Lung (tissue), 11 donors: ENCODE measurements at regions not wholly inside any gene's neighbourhood (a gene's known extent, or its start where the extent isn't known, plus 50 kb on each side); places are given as distances from the start of the nearest gene placed in this dataset.

Experiments
- ATAC-seq: fragments of 200-7000 bp; cut with Tn5 transposase; one replicate; pipeline ENCODE4 v1.9.1; 2020; ENCODE audit warnings: moderate number of reproducible peaks; ENCODE audit not compliant: insufficient read depth, low FRiP score
- DNase-seq, 3 donors: peaks; one replicate each; pipeline ENCODE4 v3.0.0-alpha.2; 2013 to 2017
- H3K27ac ChIP-seq, 2 donors: one replicate each; pipeline ENCODE4 v1.5.1; 2013; ENCODE audit warnings: mild to moderate bottlenecking in 2 of 2, moderate library complexity in 2 of 2, control low read depth in 1 of 2, inconsistent platforms in 1 of 2, low read depth in 1 of 2, low read length in 1 of 2
- H3K27me3 ChIP-seq, 3 donors: one replicate each; pipeline ENCODE4 v1.5.1; 2013; ENCODE audit warnings: low read length in 2 of 3; ENCODE audit not compliant: control insufficient read depth in 3 of 3, insufficient read depth in 3 of 3
- H3K36me3 ChIP-seq, 4 donors: one replicate each; pipeline ENCODE4 v1.5.1; 2013; ENCODE audit warnings: low read length in 4 of 4, mild to moderate bottlenecking in 1 of 4, moderate library complexity in 1 of 4; ENCODE audit not compliant: control insufficient read depth in 4 of 4, insufficient read depth in 4 of 4
- H3K4me1 ChIP-seq, 5 donors: one replicate each; pipeline ENCODE4 v1.5.1; 2013; ENCODE audit warnings: low read length in 5 of 5, mild to moderate bottlenecking in 2 of 5, moderate library complexity in 1 of 5; ENCODE audit not compliant: control insufficient read depth in 5 of 5, insufficient read depth in 5 of 5
- H3K4me3 ChIP-seq: one replicate; pipeline ENCODE4 v1.5.1; 2013; ENCODE audit warnings: mild to moderate bottlenecking, control low read depth, moderate library complexity
- H3K9ac ChIP-seq, 2 donors: one replicate each; pipeline ENCODE4 v1.5.1; 2013; ENCODE audit warnings: low read length in 2 of 2, control low read depth in 1 of 2; ENCODE audit not compliant: insufficient read depth in 1 of 2
- H3K9me3 ChIP-seq, 4 donors: one replicate each; pipeline ENCODE4 v1.5.1; 2013; ENCODE audit warnings: low read length in 3 of 4, mild to moderate bottlenecking in 1 of 4, moderate library complexity in 1 of 4; ENCODE audit not compliant: control insufficient read depth in 4 of 4, insufficient read depth in 3 of 4
- WGBS, 2 donors: extraction: QIAGEN DNeasy Blood & Tissue Kit; methylation state at CpG; one replicate each; pipeline ENCODE4 v1.1.7; 2013; 5-methylcytosine and 5-hydroxymethylcytosine counted together
- TF ChIP-seq, protein P1 (sequence below): IDR thresholded peaks from 2 replicates; pipeline ENCODE4 v1.5.1; 2012; ENCODE audit warnings: mild to moderate bottlenecking; ENCODE audit errors: control extremely low read depth, extremely low read depth
- donor health status: control.
- donor health status: control.
- donor health status: Bipolar disorder and iron deficiency.
- donor health status: healthy.
- donor health status: DM: yes; HTN: yes; CAD: no.

DNA sequence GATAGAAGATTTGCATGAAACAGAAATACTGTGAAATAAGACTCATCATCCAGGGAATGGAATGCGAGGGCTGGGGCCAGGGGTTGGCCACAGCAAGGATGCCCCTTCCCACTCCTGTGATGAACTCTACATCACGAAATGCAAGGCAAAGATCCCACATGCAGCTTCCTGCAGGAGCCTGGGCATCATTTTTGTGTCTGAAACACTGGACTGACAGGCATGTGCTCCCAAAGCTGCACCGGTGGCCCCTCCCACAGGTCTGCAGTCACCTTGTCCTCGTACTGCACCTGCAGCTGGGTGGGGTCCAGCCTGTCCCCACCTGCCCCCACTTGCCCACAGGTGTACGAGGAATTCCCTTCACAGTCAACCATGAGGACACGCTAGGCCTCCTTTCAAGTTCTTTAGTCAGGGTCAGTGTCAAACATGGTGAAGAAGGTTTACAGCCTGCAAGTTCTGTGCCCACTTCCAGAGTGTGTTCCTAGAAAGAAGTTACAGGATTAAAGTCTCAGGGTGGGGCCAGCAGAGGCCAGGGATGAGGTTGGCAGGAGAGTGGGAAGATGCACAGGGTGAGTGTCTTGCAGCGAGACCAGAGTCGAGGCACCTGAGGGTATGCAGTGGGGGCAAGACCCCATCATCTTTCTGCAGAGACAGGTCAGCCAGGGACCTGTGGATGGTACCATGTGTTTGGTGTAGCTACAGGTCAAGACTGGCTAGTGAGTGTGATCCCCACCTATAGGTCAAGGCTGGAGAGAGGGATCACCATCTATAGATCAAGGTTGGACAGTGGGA lies 155.0 kb upstream of the IRX2 start:
- no peaks in the 10 kb centered on the region for H3K4me1 ChIP-seq
- TF ChIP-seq, protein P1, sequence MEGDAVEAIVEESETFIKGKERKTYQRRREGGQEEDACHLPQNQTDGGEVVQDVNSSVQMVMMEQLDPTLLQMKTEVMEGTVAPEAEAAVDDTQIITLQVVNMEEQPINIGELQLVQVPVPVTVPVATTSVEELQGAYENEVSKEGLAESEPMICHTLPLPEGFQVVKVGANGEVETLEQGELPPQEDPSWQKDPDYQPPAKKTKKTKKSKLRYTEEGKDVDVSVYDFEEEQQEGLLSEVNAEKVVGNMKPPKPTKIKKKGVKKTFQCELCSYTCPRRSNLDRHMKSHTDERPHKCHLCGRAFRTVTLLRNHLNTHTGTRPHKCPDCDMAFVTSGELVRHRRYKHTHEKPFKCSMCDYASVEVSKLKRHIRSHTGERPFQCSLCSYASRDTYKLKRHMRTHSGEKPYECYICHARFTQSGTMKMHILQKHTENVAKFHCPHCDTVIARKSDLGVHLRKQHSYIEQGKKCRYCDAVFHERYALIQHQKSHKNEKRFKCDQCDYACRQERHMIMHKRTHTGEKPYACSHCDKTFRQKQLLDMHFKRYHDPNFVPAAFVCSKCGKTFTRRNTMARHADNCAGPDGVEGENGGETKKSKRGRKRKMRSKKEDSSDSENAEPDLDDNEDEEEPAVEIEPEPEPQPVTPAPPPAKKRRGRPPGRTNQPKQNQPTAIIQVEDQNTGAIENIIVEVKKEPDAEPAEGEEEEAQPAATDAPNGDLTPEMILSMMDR = no peak
- no peaks in the 10 kb centered on the region for H3K36me3 ChIP-seq
- H3K9ac ChIP-seq = no peak overlapping the region
- no peak overlapping the region for H3K4me3 ChIP-seq
- 81 to 85% methylated on average over 8 of the region's 8 CpGs for WGBS, 2 donors
- ATAC-seq = no peak
- no peak overlapping the region for H3K27ac ChIP-seq
- H3K9me3 ChIP-seq = peaks cover 0 to 2% (median 0%) of the 10 kb centered on the region in 4 donors
- no peak for DNase-seq
- no peaks in the 10 kb centered on the region for H3K27me3 ChIP-seq

GRCh38 chr5:2905741-2906140 lies 154.3 kb upstream of the IRX2 start:
- DNase-seq (no peak), ATAC-seq (no peak)
- WGBS, 2 donors = 71 to 73% methylated on average over 9 of the region's 9 CpGs

GRCh38 chr5:2904956-2905355 lies 153.5 kb upstream of the IRX2 start:
- Histone ChIP-seq H3K9ac (no peak overlapping the region), H3K4me3 (no peak overlapping the region), H3K36me3 (no peaks in the 10 kb centered on the region), H3K27ac (no peak overlapping the region), H3K27me3 (no peaks in the 10 kb centered on the region), H3K9me3 (peaks cover 0 to 2% (median 0%) of the 10 kb centered on the region in 4 donors), H3K4me1 (no peaks in the 10 kb centered on the region)
- TF ChIP-seq, protein P1 = no peak
- DNase-seq (no peak), ATAC-seq (no peak)
- 83% methylated on average over 9 of the region's 9 CpGs for WGBS, 2 donors

More at GRCh38 chr5:2905741-2906140, 154.3 kb upstream of the IRX2 start:
- H3K9me3 ChIP-seq = peaks cover 0 to 2% (median 0%) of the 10 kb centered on the region in 4 donors
- H3K36me3 ChIP-seq = no peaks in the 10 kb centered on the region
- no peak overlapping the region for H3K27ac ChIP-seq
- TF ChIP-seq, protein P1 = no peak
- H3K4me3 ChIP-seq = no peak overlapping the region
- H3K9ac ChIP-seq = no peak overlapping the region
- no peaks in the 10 kb centered on the region for H3K4me1 ChIP-seq
- H3K27me3 ChIP-seq = no peaks in the 10 kb centered on the region
